Tibial nerve (tissue), 4 donors: ENCODE measurements at regions not wholly inside any gene's neighbourhood (a gene's known extent, or its start where the extent isn't known, plus 50 kb on each side); places are given as distances from the start of the nearest gene placed in this dataset.
"Not testable (repeated sequence)": the region's sequence is repeated elsewhere in the genome, so short reads cannot be mapped to it uniquely, and the experiment has no call there.

Experiments
- DNase-seq, 2 donors: peaks; one replicate each; pipeline ENCODE4 v3.0.0-alpha.2; 2019; ENCODE audit warnings: low spot score in 2 of 2
- H3K27ac ChIP-seq, 4 donors: fragments of 200-600 bp; sonication (generic) in 3 of 4; one replicate each; pipeline ENCODE4 v1.5.1; 2017 to 2019; ENCODE audit warnings: mild to moderate bottlenecking in 1 of 4
- H3K27me3 ChIP-seq, 2 donors: fragments of 200-600 bp; sonication (generic) in 1 of 2; one replicate each; pipeline versions ENCODE4 v1.5.1 to v1.6.0; 2017 to 2019
- H3K36me3 ChIP-seq, 3 donors: fragments of 200-600 bp; sonication (generic); one replicate each; pipeline ENCODE4 v1.5.1; 2018 to 2019
- H3K4me1 ChIP-seq, 4 donors: fragments of 200-600 bp; sonication (generic) in 3 of 4; one replicate each; pipeline ENCODE4 v1.5.1; 2017 to 2019
- H3K4me3 ChIP-seq, 4 donors: fragments of 200-600 bp; sonication (generic) in 3 of 4; one replicate each; pipeline ENCODE4 v1.5.1; 2017 to 2019; ENCODE audit warnings: mild to moderate bottlenecking in 1 of 4, moderate library complexity in 1 of 4
- H3K9me3 ChIP-seq, 4 donors: fragments of 200-600 bp; sonication (generic) in 3 of 4; one replicate each; pipeline ENCODE4 v1.5.1; 2017 to 2019
- CTCF ChIP-seq, 5 experiments: fragments of 200-600 bp in 3 of 5; fragments of 450-650 bp in 2 of 5; sonication (generic) in 3 of 5; IDR thresholded peaks; one replicate each; pipeline ENCODE4 v1.5.1; 2016 to 2019; ENCODE audit warnings: antibody characterized with exemption in 5 of 5, mild to moderate bottlenecking in 3 of 5, moderate library complexity in 2 of 5
- EP300 ChIP-seq, 2 donors: sonication (generic); formaldehyde crosslinking; IDR thresholded peaks; one replicate each; pipeline ENCODE4 v1.6.1; 2017; ENCODE audit warnings: antibody characterized with exemption in 2 of 2, mild to moderate bottlenecking in 1 of 2
- POLR2A ChIP-seq, 2 donors: fragments of 450-650 bp; IDR thresholded peaks; one replicate each; pipeline ENCODE4 v1.6.1; 2017; ENCODE audit warnings: antibody characterized with exemption in 2 of 2, mild to moderate bottlenecking in 2 of 2, moderate library complexity in 2 of 2
- WGBS, 2 donors: methylation state at CpG; one replicate each; pipeline ENCODE4 v1.1.5; 2018; 5-methylcytosine and 5-hydroxymethylcytosine counted together

GRCh38 chr5:57718155-57718554 lies 235.5 kb upstream of the ACTBL2 start:
- TF ChIP-seq EP300 (IDR thresholded peaks at IDR 0.05) (no peak), POLR2A (IDR thresholded peaks at IDR 0.05) (no peak), CTCF (IDR thresholded peaks at IDR 0.05) (no peak)
- WGBS, 2 donors, result 44 to 45% methylated on average over 2 of the region's 2 CpGs
- no peaks in the 10 kb centered on the region for H3K9me3 ChIP-seq

GRCh38 chr5:57717555-57717954 lies 234.9 kb upstream of the ACTBL2 start:
- Histone ChIP-seq H3K4me1 (peaks cover 0 to 24% (median 2%) of the 10 kb centered on the region in 4 donors), H3K27me3 (no peaks in the 10 kb centered on the region), H3K27ac (no peak overlapping the region), H3K4me3 (no peak overlapping the region), H3K9me3 (no peaks in the 10 kb centered on the region), H3K36me3 (no peaks in the 10 kb centered on the region)
- WGBS, 2 donors, result 69 to 71% methylated on average over 4 of the region's 4 CpGs
- no peak for DNase-seq
- no peak for TF ChIP-seq EP300 (IDR thresholded peaks at IDR 0.05)

More at GRCh38 chr5:57718155-57718554, 235.5 kb upstream of the ACTBL2 start:
- Histone ChIP-seq H3K4me3 (no peak overlapping the region), H3K27me3 (no peaks in the 10 kb centered on the region), H3K27ac (no peak overlapping the region), H3K36me3 (no peaks in the 10 kb centered on the region), H3K4me1 (peaks cover 0 to 24% (median 2%) of the 10 kb centered on the region in 4 donors)
- DNase-seq, result no peak

GRCh38 chr5:57716661-57717060 lies 234.1 kb upstream of the ACTBL2 start:
- WGBS, 2 donors, result 81 to 84% methylated on average over 3 of the region's 3 CpGs
- Histone ChIP-seq H3K9me3 (no peaks in the 10 kb centered on the region), H3K4me1 (peaks cover 0 to 24% (median 2%) of the 10 kb centered on the region in 4 donors), H3K27ac (no peak overlapping the region), H3K4me3 (no peak overlapping the region), H3K27me3 (no peaks in the 10 kb centered on the region), H3K36me3 (no peaks in the 10 kb centered on the region)
- DNase-seq, result no peak
- TF ChIP-seq POLR2A (IDR thresholded peaks at IDR 0.05) (no peak), EP300 (IDR thresholded peaks at IDR 0.05) (no peak), CTCF (IDR thresholded peaks at IDR 0.05) (no peak)

- Histone ChIP-seq H3K9me3 (no peaks in the 10 kb centered on the region), H3K4me3 (no peak overlapping the region), H3K36me3 (no peaks in the 10 kb centered on the region), H3K4me1 (peaks cover 0 to 13% (median 2%) of the 10 kb centered on the region in 4 donors), H3K27ac (no peak overlapping the region), H3K27me3 (no peaks in the 10 kb centered on the region)
- TF ChIP-seq CTCF (IDR thresholded peaks at IDR 0.05) (no peak), POLR2A (IDR thresholded peaks at IDR 0.05) (no peak), EP300 (IDR thresholded peaks at IDR 0.05) (no peak)
- WGBS, 2 donors, result 47% methylated on average over 2 of the region's 2 CpGs
- no peak for DNase-seq
Measured at GRCh38 chr5:57715296-57715695, 232.7 kb upstream of the ACTBL2 start.

GRCh38 chr5:57713535-57713934 lies 230.9 kb upstream of the ACTBL2 start:
- H3K9me3 ChIP-seq, H3K36me3 ChIP-seq, H3K4me1 ChIP-seq, H3K27ac ChIP-seq, DNase-seq, H3K27me3 ChIP-seq, H3K4me3 ChIP-seq: not testable (repeated sequence)
- WGBS, 2 donors, result 80 to 96% methylated on average over 3 of the region's 3 CpGs

GRCh38 chr5:57711946-57712345 lies 229.3 kb upstream of the ACTBL2 start:
- no peak for DNase-seq
- 54 to 59% methylated on average over 1 of the region's 1 CpG for WGBS, 2 donors
- no peak for TF ChIP-seq POLR2A (IDR thresholded peaks at IDR 0.05)
- no peak for TF ChIP-seq EP300 (IDR thresholded peaks at IDR 0.05)
- TF ChIP-seq CTCF (IDR thresholded peaks at IDR 0.05), result no peak
- peaks cover 0 to 4% (median 0%) of the 10 kb centered on the region in 4 donors for H3K9me3 ChIP-seq
- no peaks in the 10 kb centered on the region for H3K36me3 ChIP-seq
- H3K4me1 ChIP-seq, result no peaks in the 10 kb centered on the region
- no peaks in the 10 kb centered on the region for H3K27me3 ChIP-seq
- no peak overlapping the region for H3K4me3 ChIP-seq
- no peak overlapping the region for H3K27ac ChIP-seq
